ENCODE measurements at regions not wholly inside any gene's neighbourhood (a gene's known extent, or its start where the extent isn't known, plus 50 kb on each side); places are given as distances from the start of the nearest gene placed in this dataset.

DNA sequence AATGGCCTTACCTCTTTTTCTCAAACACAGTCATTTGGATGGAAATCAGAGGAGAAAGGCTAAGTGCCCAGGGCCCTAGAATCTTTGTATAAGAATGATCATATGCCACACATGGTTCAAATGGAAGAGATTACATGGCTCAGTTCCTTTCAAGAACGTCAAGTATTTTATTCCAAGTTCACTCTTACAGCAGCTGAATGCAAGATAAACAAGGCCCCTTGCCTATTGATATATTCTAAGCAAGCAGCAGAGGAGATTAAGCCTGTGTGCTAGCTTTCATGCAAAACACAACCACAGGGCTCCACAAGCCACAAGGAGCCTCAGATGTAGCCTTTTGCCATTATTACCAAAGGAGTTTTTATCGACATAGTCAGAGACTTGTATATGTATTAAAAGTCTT is 55.3 kb upstream of the SLCO6A1 start:
- Histone ChIP-seq H3K27me3 (ENCODE audit: low read depth, low read length) (no peaks in the 10 kb centered on the region), H3K4me1 (ENCODE audit: control insufficient read depth in 1 of 2, insufficient read depth in 2 of 2, low read length in 2 of 2) (no peaks in the 10 kb centered on the region), H3K4me3 (ENCODE audit: low read depth in 1 of 2, low read length in 2 of 2) (no peak overlapping the region), H3K36me3 (ENCODE audit: control insufficient read depth in 1 of 2, insufficient read depth in 2 of 2, low read length in 2 of 2) (no peaks in the 10 kb centered on the region), H3K9me3 (ENCODE audit: control insufficient read depth in 1 of 2, low read length in 2 of 2) (no peaks in the 10 kb centered on the region), H3K27ac (ENCODE audit: low read length) (no peak overlapping the region)

DNA sequence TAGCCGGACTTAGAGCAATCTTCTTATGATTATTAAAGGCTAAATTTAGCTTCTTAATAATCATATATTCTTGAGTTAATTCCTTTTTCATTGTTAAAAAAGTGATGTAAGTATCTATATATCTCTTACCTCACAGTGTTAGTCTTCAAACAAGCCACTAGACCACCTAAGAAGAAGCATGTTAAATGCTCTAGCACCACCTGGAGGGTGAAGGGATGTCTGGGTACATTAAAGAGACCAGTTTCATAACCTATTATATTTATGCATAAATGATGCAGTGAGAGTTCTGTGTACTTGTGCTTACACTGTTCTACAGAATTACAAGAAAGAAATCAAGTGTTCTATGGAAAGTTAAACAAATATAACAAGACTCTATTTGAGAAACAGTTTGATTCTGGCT is 55.9 kb upstream of the SLCO6A1 start:
- Histone ChIP-seq H3K36me3 (ENCODE audit: control insufficient read depth in 1 of 2, insufficient read depth in 2 of 2, low read length in 2 of 2) (no peaks in the 10 kb centered on the region), H3K4me3 (ENCODE audit: low read depth in 1 of 2, low read length in 2 of 2) (no peak overlapping the region), H3K9me3 (ENCODE audit: control insufficient read depth in 1 of 2, low read length in 2 of 2) (no peaks in the 10 kb centered on the region), H3K27me3 (ENCODE audit: low read depth, low read length) (no peaks in the 10 kb centered on the region), H3K4me1 (ENCODE audit: control insufficient read depth in 1 of 2, insufficient read depth in 2 of 2, low read length in 2 of 2) (no peaks in the 10 kb centered on the region), H3K27ac (ENCODE audit: low read length) (no peak overlapping the region)

DNA sequence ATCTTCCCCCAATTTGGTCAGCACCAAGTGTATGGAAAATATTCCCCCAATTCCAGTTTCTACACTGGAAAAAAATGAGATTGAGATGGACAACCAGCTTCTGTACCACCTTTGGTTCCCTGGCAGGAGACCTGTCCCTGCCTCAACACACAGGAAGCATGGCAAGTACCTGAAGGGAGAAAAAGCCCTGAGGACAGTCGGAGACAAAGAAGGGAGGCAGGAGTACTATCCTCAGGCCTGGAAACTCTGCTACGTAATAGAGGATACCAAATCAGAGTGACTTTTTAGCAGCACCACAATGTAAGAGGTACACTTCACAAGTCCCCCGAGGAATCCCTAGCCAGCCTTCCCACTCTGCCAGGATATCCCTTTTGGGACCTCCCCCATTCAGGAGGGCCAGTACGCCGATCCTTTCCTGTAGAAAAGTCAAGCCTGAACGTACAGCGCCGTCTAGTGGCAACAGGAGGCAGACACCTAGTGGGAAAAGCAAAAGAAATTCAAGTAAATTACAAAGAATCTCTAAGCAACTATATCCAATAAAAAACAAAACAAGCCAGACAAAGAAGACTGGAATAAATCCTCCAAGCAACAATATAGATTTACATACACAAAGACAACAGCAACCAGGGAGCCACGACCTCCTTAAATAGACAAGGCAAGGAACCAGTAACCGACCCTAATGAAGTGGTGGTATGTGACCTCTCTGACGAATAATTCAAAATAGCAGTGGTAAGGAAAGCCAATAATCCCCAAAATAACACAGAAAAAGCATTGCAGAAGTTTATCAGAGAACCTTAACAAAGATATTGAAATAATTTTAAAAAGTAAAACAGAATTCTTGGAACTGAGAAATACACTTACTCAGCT is 63.3 kb upstream of the SLCO6A1 start:
- no peaks in the 10 kb centered on the region for H3K36me3 ChIP-seq (ENCODE audit: control insufficient read depth in 1 of 2, insufficient read depth in 2 of 2, low read length in 2 of 2)
- H3K4me1 ChIP-seq (ENCODE audit: control insufficient read depth in 1 of 2, insufficient read depth in 2 of 2, low read length in 2 of 2) = no peaks in the 10 kb centered on the region
- no peak overlapping the region for H3K27ac ChIP-seq (ENCODE audit: low read length)
- H3K9me3 ChIP-seq (ENCODE audit: control insufficient read depth in 1 of 2, low read length in 2 of 2) = peaks cover 0 to 3% of the 10 kb centered on the region in 2 donors
- H3K4me3 ChIP-seq (ENCODE audit: low read depth in 1 of 2, low read length in 2 of 2) = no peak overlapping the region
- no peaks in the 10 kb centered on the region for H3K27me3 ChIP-seq (ENCODE audit: low read depth, low read length)

DNA sequence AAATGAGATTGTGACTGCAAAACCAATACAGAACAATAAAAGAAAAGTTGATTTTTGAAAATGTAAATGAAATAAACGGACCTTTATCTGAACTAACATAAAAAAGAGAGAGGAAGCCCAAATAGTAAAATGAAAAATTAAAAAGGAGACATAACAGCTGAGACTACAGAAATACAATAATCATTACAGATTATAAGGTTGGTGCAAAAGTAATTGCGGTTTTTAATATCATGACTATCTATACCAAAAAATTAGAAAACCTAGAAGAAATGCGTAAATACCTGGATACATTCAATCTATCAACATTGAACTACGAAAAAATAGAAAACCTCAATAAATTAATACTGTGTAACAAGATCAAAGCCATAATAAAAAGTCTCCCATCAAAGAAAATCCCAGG is 71.9 kb upstream of the SLCO6A1 start:
- Histone ChIP-seq H3K36me3 (ENCODE audit: control insufficient read depth in 1 of 2, insufficient read depth in 2 of 2, low read length in 2 of 2) (no peaks in the 10 kb centered on the region), H3K27me3 (ENCODE audit: low read depth, low read length) (no peaks in the 10 kb centered on the region), H3K4me1 (ENCODE audit: control insufficient read depth in 1 of 2, insufficient read depth in 2 of 2, low read length in 2 of 2) (no peaks in the 10 kb centered on the region), H3K27ac (ENCODE audit: low read length) (no peak overlapping the region), H3K9me3 (ENCODE audit: control insufficient read depth in 1 of 2, low read length in 2 of 2) (no peaks in the 10 kb centered on the region), H3K4me3 (ENCODE audit: low read depth in 1 of 2, low read length in 2 of 2) (no peak overlapping the region)

DNA sequence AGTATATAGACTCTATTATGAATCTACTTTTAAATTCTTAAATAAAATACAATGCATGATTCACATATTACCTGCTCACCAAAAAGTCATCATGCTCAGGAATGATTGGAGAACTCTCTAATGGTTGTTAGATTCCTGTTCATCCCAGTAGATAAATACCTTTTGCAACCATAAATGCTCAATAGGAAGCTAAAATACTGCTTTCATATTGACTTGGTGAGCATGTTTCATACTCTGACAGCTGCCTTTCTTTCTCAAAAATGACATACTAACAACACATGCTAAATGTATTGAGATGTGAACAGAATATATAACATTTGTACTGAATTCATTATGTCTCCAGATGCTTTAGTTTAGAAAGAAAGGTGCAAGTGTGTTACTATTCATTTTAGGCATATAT is 79.6 kb upstream of the SLCO6A1 start:
- Histone ChIP-seq H3K36me3 (ENCODE audit: control insufficient read depth in 1 of 2, insufficient read depth in 2 of 2, low read length in 2 of 2) (no peaks in the 10 kb centered on the region), H3K27ac (ENCODE audit: low read length) (no peak overlapping the region), H3K27me3 (ENCODE audit: low read depth, low read length) (no peaks in the 10 kb centered on the region), H3K4me1 (ENCODE audit: control insufficient read depth in 1 of 2, insufficient read depth in 2 of 2, low read length in 2 of 2) (no peaks in the 10 kb centered on the region), H3K4me3 (ENCODE audit: low read depth in 1 of 2, low read length in 2 of 2) (no peak overlapping the region), H3K9me3 (ENCODE audit: control insufficient read depth in 1 of 2, low read length in 2 of 2) (no peaks in the 10 kb centered on the region)

DNA sequence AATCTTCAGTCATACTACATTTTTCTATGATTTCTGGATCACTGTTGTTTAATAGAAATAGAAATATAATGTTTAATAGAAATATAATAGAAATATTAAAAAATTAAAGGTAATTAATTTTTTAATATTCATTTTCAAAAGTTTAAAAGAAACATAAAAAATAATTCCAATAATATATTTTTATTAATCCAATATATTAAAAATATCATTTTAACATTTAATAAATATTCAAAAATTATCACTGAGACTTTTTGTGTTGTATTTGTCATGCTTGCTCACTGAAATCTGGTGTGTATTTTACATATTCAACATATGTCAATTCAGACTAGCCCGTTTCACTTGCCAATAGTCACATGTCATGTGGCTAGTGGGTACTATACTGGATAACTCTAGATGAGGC is 80.6 kb upstream of the SLCO6A1 start:
- H3K4me3 ChIP-seq (ENCODE audit: low read depth in 1 of 2, low read length in 2 of 2) = no peak overlapping the region
- H3K9me3 ChIP-seq (ENCODE audit: control insufficient read depth in 1 of 2, low read length in 2 of 2) = no peaks in the 10 kb centered on the region
- H3K27ac ChIP-seq (ENCODE audit: low read length) = no peak overlapping the region
- no peaks in the 10 kb centered on the region for H3K27me3 ChIP-seq (ENCODE audit: low read depth, low read length)
- no peaks in the 10 kb centered on the region for H3K4me1 ChIP-seq (ENCODE audit: control insufficient read depth in 1 of 2, insufficient read depth in 2 of 2, low read length in 2 of 2)
- no peaks in the 10 kb centered on the region for H3K36me3 ChIP-seq (ENCODE audit: control insufficient read depth in 1 of 2, insufficient read depth in 2 of 2, low read length in 2 of 2)

DNA sequence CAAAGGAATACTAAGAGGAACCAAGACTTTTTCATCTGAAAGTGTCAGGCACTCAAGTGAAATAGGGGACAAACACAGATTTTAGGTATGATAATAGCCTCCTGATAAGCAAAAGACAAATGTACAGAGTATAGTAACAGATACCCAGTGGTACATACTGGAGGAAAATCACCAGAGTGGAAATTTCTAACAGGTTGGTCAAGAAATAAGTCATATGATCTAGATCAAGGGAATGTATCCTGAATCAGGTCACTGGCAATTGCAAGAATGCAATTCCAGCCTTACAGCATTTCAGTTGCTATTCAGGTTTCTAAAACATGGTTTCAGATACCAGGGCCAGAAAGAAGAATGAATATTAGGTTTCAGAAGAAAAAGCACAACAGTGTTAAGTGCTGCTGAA is 82.2 kb upstream of the SLCO6A1 start:
- no peaks in the 10 kb centered on the region for H3K4me1 ChIP-seq (ENCODE audit: control insufficient read depth in 1 of 2, insufficient read depth in 2 of 2, low read length in 2 of 2)
- H3K27ac ChIP-seq (ENCODE audit: low read length) = no peak overlapping the region
- no peaks in the 10 kb centered on the region for H3K36me3 ChIP-seq (ENCODE audit: control insufficient read depth in 1 of 2, insufficient read depth in 2 of 2, low read length in 2 of 2)
- no peaks in the 10 kb centered on the region for H3K27me3 ChIP-seq (ENCODE audit: low read depth, low read length)
- H3K9me3 ChIP-seq (ENCODE audit: control insufficient read depth in 1 of 2, low read length in 2 of 2) = no peaks in the 10 kb centered on the region
- no peak overlapping the region for H3K4me3 ChIP-seq (ENCODE audit: low read depth in 1 of 2, low read length in 2 of 2)

DNA sequence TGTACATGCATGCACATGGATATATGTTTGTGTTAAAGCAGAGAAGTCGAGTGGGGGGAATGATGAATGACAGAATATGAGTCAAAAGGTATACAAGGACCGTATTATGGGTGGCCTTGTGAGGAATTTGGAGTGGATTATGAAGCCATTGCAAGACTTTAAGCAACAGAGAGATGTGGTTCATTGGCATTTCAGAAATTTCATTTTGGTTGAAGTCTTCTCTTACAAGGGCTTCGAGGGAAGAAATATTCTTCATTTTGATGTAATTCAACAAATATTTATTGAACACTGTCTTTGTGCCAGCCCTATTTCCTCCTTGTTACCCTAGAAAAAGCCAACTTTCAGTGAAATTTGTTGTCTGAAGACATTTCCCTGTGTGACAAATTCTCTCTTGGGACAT is 83.9 kb upstream of the SLCO6A1 start:
- no peak overlapping the region for H3K4me3 ChIP-seq (ENCODE audit: low read depth in 1 of 2, low read length in 2 of 2)
- H3K36me3 ChIP-seq (ENCODE audit: control insufficient read depth in 1 of 2, insufficient read depth in 2 of 2, low read length in 2 of 2) = no peaks in the 10 kb centered on the region
- no peaks in the 10 kb centered on the region for H3K9me3 ChIP-seq (ENCODE audit: control insufficient read depth in 1 of 2, low read length in 2 of 2)
- H3K4me1 ChIP-seq (ENCODE audit: control insufficient read depth in 1 of 2, insufficient read depth in 2 of 2, low read length in 2 of 2) = no peaks in the 10 kb centered on the region
- no peak overlapping the region for H3K27ac ChIP-seq (ENCODE audit: low read length)
- no peaks in the 10 kb centered on the region for H3K27me3 ChIP-seq (ENCODE audit: low read depth, low read length)

DNA sequence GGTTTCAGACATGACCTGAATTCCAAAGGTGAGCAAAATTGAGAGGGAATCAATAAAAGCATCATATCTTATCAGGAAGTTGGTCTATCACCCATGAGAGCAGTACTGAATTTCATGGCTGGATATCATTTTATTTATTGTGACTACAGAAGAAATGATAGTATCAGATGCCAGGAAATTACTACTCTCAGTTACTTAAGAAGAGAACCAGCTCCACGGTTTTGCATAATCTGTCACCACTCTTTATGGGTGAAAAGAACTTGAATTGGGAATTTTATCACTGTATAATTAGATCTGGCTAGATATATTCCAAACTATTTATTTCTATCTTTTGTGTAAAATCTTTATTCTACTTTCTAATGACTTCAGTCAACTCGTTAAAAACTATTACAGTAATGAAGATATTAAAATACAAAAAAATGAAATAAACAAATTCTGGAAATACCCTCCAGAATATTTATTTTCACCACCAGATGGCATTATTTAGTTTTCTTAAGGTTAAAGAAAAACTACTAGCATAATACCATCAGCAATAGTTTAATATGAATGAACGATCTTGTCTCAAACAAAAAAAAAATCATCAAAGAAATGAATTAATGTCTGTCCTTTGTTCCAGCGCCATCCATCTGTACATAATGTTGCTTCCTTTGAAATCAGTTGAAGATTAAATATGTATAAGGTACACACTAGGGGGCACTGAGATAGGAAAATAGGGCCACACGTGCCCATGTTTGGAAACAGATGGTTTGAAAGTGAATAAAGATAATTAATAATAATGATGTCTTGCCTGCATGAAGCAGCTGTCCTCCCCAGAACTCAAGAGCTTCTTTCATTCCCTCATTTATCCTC is 84.7 kb upstream of the SLCO6A1 start:
- no peaks in the 10 kb centered on the region for H3K4me1 ChIP-seq (ENCODE audit: control insufficient read depth in 1 of 2, insufficient read depth in 2 of 2, low read length in 2 of 2)
- no peaks in the 10 kb centered on the region for H3K36me3 ChIP-seq (ENCODE audit: control insufficient read depth in 1 of 2, insufficient read depth in 2 of 2, low read length in 2 of 2)
- H3K9me3 ChIP-seq (ENCODE audit: control insufficient read depth in 1 of 2, low read length in 2 of 2) = no peaks in the 10 kb centered on the region
- no peaks in the 10 kb centered on the region for H3K27me3 ChIP-seq (ENCODE audit: low read depth, low read length)
- no peak overlapping the region for H3K27ac ChIP-seq (ENCODE audit: low read length)
- H3K4me3 ChIP-seq (ENCODE audit: low read depth in 1 of 2, low read length in 2 of 2) = no peak overlapping the region

DNA sequence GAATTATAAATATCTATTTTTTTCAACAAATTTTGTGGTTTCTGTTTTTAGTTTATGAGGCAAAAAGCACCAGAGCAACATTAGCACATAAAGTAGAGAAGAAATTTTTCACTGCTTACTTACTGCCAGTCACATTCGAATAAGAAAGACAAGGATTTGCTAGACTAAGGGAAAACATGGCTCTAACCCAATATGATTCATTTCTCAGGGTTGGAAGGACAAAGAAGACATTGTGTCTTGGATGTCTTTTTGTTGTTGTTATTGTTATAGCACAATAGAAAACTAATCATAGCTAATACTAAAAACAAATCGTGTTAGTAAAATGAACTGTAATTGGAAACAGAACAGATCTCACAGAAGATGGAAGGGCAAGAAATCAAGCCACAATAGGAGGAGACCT is 90.9 kb upstream of the SLCO6A1 start:
- no peaks in the 10 kb centered on the region for H3K9me3 ChIP-seq (ENCODE audit: control insufficient read depth in 1 of 2, low read length in 2 of 2)
- no peaks in the 10 kb centered on the region for H3K27me3 ChIP-seq (ENCODE audit: low read depth, low read length)
- H3K36me3 ChIP-seq (ENCODE audit: control insufficient read depth in 1 of 2, insufficient read depth in 2 of 2, low read length in 2 of 2) = no peaks in the 10 kb centered on the region
- no peaks in the 10 kb centered on the region for H3K4me1 ChIP-seq (ENCODE audit: control insufficient read depth in 1 of 2, insufficient read depth in 2 of 2, low read length in 2 of 2)
- no peak overlapping the region for H3K4me3 ChIP-seq (ENCODE audit: low read depth in 1 of 2, low read length in 2 of 2)
- H3K27ac ChIP-seq (ENCODE audit: low read length) = no peak overlapping the region

DNA sequence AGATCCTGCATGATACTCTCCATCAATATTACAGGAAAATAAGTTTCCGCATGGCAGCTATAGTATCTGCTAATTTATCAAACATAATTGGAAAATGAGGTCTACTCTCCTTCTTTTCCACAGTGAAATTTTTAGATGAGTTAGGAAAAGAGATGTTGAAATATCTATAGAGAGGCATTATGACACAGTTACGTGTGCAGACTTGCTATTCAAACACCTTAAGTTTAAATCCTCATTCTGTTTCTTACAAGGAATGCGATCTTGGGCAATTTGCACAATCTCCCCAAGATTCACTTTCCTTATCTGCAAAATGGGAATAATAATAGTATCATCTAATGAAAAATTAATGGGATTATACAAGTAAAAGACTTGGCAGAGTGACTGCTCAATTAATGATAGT is 91.7 kb upstream of the SLCO6A1 start:
- Histone ChIP-seq H3K36me3 (ENCODE audit: control insufficient read depth in 1 of 2, insufficient read depth in 2 of 2, low read length in 2 of 2) (no peaks in the 10 kb centered on the region), H3K27me3 (ENCODE audit: low read depth, low read length) (no peaks in the 10 kb centered on the region), H3K9me3 (ENCODE audit: control insufficient read depth in 1 of 2, low read length in 2 of 2) (no peaks in the 10 kb centered on the region), H3K4me1 (ENCODE audit: control insufficient read depth in 1 of 2, insufficient read depth in 2 of 2, low read length in 2 of 2) (no peaks in the 10 kb centered on the region), H3K27ac (ENCODE audit: low read length) (no peak overlapping the region), H3K4me3 (ENCODE audit: low read depth in 1 of 2, low read length in 2 of 2) (no peak overlapping the region)
